Osteoblast (primary cell): ENCODE measurements at regions not wholly inside any gene's neighbourhood (a gene's known extent, or its start where the extent isn't known, plus 50 kb on each side); places are given as distances from the start of the nearest gene placed in this dataset.

Experiments used
- DNase-seq: peaks from one replicate; pipeline ENCODE4 v3.0.0; 2011; ENCODE audit warnings: low spot score, mixed read lengths; ENCODE audit not compliant: insufficient read length; ENCODE audit errors: missing footprints
- H2AFZ ChIP-seq: 2 replicates; pipeline ENCODE4 v1.6.0; 2011; ENCODE audit warnings: mild to moderate bottlenecking, low read length
- H3K27ac ChIP-seq: 2 replicates; pipeline ENCODE4 v1.5.1; 2011; ENCODE audit warnings: mild to moderate bottlenecking, low read depth, low read length, moderate library complexity
- H3K27me3 ChIP-seq: 2 replicates; pipeline ENCODE4 v1.6.0; 2012; ENCODE audit warnings: mild to moderate bottlenecking, control low read depth, inconsistent platforms, low read length, moderate library complexity; ENCODE audit not compliant: insufficient read depth
- H3K36me3 ChIP-seq: 2 replicates; pipeline ENCODE4 v1.5.1; 2011; ENCODE audit warnings: mild to moderate bottlenecking, low read length, control low read depth, moderate library complexity; ENCODE audit not compliant: insufficient read depth
- H3K4me1 ChIP-seq: 2 replicates; pipeline ENCODE4 v1.5.1; 2011; ENCODE audit warnings: mild to moderate bottlenecking, low read length, control low read depth, moderate library complexity; ENCODE audit not compliant: insufficient read depth
- H3K4me2 ChIP-seq: 2 replicates; pipeline ENCODE4 v1.6.0; 2011; ENCODE audit warnings: mild to moderate bottlenecking, low read length; ENCODE audit not compliant: insufficient read depth
- H3K4me3 ChIP-seq: fragments of 200-600 bp; sonication (generic); 3 replicates; pipeline ENCODE4 v1.5.1; 2012; ENCODE audit warnings: mild to moderate bottlenecking, low read length, inconsistent platforms; ENCODE audit not compliant: insufficient read depth
- H3K79me2 ChIP-seq: 2 replicates; pipeline ENCODE4 v1.6.0; 2012; ENCODE audit warnings: mild to moderate bottlenecking, low read length, control low read depth, inconsistent platforms; ENCODE audit not compliant: insufficient read depth
- H3K9me3 ChIP-seq: 2 replicates; pipeline ENCODE4 v1.5.1; 2011; ENCODE audit warnings: low read depth, low read length, control low read depth
- H4K20me1 ChIP-seq: 2 replicates; pipeline ENCODE4 v1.6.0; 2012; ENCODE audit warnings: mild to moderate bottlenecking, low read length, control low read depth; ENCODE audit not compliant: insufficient read depth
- TF ChIP-seq, protein P1 (sequence below): IDR thresholded peaks from 2 replicates; pipeline ENCODE4 v1.5.1; 2011; ENCODE audit warnings: mild to moderate bottlenecking, low read depth, low read length, moderate library complexity; ENCODE audit errors: extremely low read depth

- DNase-seq, result no peak
- no peaks in the 10 kb centered on the region for H3K79me2 ChIP-seq
- no peak overlapping the region for H2AFZ ChIP-seq
- H3K9me3 ChIP-seq, result no peaks in the 10 kb centered on the region
- H3K27me3 ChIP-seq, result no peaks in the 10 kb centered on the region
- TF ChIP-seq, protein P1, sequence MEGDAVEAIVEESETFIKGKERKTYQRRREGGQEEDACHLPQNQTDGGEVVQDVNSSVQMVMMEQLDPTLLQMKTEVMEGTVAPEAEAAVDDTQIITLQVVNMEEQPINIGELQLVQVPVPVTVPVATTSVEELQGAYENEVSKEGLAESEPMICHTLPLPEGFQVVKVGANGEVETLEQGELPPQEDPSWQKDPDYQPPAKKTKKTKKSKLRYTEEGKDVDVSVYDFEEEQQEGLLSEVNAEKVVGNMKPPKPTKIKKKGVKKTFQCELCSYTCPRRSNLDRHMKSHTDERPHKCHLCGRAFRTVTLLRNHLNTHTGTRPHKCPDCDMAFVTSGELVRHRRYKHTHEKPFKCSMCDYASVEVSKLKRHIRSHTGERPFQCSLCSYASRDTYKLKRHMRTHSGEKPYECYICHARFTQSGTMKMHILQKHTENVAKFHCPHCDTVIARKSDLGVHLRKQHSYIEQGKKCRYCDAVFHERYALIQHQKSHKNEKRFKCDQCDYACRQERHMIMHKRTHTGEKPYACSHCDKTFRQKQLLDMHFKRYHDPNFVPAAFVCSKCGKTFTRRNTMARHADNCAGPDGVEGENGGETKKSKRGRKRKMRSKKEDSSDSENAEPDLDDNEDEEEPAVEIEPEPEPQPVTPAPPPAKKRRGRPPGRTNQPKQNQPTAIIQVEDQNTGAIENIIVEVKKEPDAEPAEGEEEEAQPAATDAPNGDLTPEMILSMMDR, result no peak
- H3K4me2 ChIP-seq, result no peak overlapping the region
- H3K27ac ChIP-seq, result no peak overlapping the region
- H3K36me3 ChIP-seq, result no peaks in the 10 kb centered on the region
- no peak overlapping the region for H3K4me3 ChIP-seq
- H3K4me1 ChIP-seq, result no peaks in the 10 kb centered on the region
- no peaks in the 10 kb centered on the region for H4K20me1 ChIP-seq
Observed at GRCh38 chr22:49264696-49265095, 563.0 kb downstream of the BRD1 start.

DNA sequence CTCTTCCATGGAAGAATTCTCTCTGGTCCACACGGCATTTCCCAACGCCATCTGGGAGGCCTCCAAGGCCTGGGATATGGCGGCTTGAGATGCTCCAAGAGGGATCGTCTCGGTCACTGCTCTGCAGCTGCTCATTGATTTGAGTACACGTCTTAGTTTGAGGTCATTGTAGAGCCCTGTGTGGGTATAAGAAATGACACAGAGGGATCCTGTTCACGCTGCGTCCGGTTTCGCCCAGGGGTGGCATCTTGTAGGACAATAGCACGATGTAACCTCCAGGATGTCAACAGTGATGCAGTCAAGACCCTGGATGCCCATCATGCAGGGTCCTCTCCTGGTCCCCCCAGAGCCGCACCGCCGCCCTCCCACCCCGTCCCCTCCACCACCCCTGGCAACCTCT is 564.6 kb downstream of the BRD1 start:
- Histone ChIP-seq H3K79me2 (no peaks in the 10 kb centered on the region), H3K9me3 (no peaks in the 10 kb centered on the region), H3K4me1 (no peaks in the 10 kb centered on the region), H3K4me3 (no peak overlapping the region), H3K4me2 (no peak overlapping the region), H3K27ac (no peak overlapping the region), H3K27me3 (no peaks in the 10 kb centered on the region), H4K20me1 (no peaks in the 10 kb centered on the region), H2AFZ (no peak overlapping the region), H3K36me3 (no peaks in the 10 kb centered on the region)
- TF ChIP-seq, protein P1, result no peak
- no peak for DNase-seq

- Histone ChIP-seq H3K4me1 (no peaks in the 10 kb centered on the region), H4K20me1 (no peaks in the 10 kb centered on the region), H3K9me3 (no peaks in the 10 kb centered on the region), H3K27ac (no peak overlapping the region), H2AFZ (no peak overlapping the region), H3K4me2 (no peak overlapping the region), H3K27me3 (no peaks in the 10 kb centered on the region), H3K36me3 (no peaks in the 10 kb centered on the region), H3K79me2 (no peaks in the 10 kb centered on the region), H3K4me3 (no peak overlapping the region)
- TF ChIP-seq, protein P1, result no peak
- no peak for DNase-seq
Observed at GRCh38 chr22:49262167-49262566, 565.5 kb downstream of the BRD1 start.

GRCh38 chr22:49261616-49262015 is 566.1 kb downstream of the BRD1 start:
- H3K9me3 ChIP-seq, result no peaks in the 10 kb centered on the region
- no peak for DNase-seq
- no peak overlapping the region for H2AFZ ChIP-seq
- H3K27ac ChIP-seq, result no peak overlapping the region
- H3K4me3 ChIP-seq, result no peak overlapping the region
- no peaks in the 10 kb centered on the region for H4K20me1 ChIP-seq
- no peaks in the 10 kb centered on the region for H3K79me2 ChIP-seq
- H3K27me3 ChIP-seq, result no peaks in the 10 kb centered on the region
- no peaks in the 10 kb centered on the region for H3K4me1 ChIP-seq
- TF ChIP-seq, protein P1, result no peak
- H3K4me2 ChIP-seq, result no peak overlapping the region
- H3K36me3 ChIP-seq, result no peaks in the 10 kb centered on the region
